ENCODE measurements at regions not wholly inside any gene's neighbourhood (a gene's known extent, or its start where the extent isn't known, plus 50 kb on each side); places are given as distances from the start of the nearest gene placed in this dataset.
A peak's percentile ranks its signal among the peaks of the same experiment; 100 is the strongest.

DNA sequence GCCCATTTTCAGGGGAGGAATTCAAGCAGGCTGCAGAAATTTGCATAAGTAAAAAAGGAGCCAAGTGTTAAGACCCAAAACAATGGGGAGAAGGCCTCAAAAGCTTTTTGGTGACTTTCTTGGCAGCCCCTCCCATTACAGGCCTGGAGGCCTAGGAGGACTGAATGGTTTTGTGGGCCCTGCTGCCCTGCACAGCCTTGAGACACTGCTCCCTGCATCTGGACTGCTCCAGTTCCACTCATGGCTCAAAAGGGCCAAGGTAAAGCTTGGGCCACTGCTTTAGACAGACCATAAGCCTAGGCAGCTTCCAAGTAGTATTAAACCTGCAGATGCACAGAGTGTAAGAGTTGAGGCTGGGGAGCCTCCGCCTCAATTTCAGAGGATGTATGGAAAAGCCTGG lies 501.6 kb downstream of the MID1IP1 start:
- no peak for DNase-seq

- no peak for DNase-seq
Measured at GRCh38 chrX:39304746-39305145, 503.5 kb downstream of the MID1IP1 start.

DNA sequence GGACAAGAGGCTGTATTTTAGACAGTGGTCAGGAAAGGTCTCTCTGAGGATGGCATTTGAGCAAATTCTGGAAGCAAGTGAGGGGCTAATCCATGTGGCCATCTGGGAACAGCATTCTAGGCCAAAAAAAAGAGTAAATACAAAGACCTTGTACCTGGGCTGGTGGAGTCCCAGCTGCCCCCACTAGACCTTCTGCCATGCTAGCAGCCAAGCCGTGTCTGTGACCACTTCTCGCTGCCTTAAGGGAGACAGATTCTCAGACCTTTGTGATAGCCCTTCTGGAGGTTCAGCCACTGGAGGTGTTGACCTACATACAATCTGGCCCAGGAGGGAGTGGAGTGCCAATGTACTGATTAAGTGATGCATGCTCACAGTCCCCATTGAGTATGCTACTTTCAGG lies 506.2 kb downstream of the MID1IP1 start:
- no peak for DNase-seq

DNA sequence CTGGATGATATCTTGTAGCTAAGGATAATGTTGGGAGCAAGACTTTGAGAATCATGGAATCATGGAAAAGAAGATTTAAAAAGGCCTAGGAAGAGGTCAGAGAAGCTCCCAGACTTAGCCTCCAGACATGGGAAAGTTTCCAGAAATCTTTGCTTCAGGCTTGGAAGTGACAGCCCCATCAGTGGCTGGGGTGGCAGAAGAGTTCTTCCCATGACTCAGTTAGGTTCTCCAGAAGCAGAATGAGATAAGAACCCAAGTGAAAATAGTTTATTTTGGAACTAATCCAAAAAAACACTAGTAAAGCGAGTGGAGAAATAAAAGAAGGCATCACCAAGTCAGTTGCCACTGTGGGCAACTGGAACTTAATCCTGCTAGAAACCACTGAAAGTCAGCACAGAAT lies 506.9 kb downstream of the MID1IP1 start:
- no peak for DNase-seq

DNA sequence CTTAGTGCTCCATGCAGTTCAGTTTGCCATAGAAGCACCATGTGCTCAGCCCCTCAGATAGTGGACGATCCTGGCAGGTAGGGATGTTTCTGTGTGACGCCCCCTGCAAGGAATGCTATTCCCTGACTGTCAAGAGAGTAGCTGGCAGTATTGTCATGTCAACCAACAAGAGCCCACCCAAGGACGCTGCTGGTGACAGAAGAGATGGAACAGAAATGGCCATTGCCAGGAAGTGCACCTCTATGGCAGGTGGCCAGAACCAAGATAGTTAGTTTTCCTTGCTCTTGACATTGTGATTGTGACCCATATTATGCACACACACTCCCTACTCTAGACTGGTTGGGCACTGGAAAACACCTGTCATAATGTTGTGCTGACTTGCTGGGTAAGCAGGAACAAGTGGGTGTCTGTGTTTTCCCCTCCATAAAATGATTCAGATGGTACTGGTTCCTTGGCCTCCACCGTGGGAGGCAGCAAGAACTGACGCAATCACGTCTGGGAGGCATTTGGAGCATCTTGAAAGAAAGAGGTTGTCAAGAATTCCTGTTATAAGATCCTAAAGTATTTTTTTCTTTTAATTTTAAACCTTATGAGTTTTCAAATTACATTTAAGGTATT lies 507.9 kb downstream of the MID1IP1 start:
- peak; percentile 7 for DNase-seq

GRCh38 chrX:39309721-39310152 lies 508.5 kb downstream of the MID1IP1 start:
- DNase-seq, result peak; percentile 15

- no peak for DNase-seq
Measured at GRCh38 chrX:39310891-39311290, 509.6 kb downstream of the MID1IP1 start.

DNA sequence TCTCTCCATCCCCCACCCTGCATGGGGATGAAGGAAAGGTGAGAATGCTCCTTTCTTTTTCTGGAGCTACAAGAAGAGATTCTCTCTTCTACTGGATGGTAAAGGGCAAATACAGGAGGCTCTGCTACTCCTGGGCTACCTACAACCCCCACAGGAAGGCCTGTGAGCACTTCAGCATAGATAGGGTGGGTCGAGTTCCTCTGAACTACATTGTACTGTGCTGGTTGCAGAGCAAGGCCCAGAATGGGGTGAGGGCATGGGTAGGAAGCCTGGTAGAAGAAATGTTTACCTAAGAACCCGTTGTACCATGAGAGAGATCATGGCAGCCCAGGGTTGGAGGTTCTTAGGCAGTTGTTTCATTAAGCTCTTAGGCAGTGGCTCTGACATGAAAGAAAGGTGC lies 510.4 kb downstream of the MID1IP1 start:
- no peak for DNase-seq

DNA sequence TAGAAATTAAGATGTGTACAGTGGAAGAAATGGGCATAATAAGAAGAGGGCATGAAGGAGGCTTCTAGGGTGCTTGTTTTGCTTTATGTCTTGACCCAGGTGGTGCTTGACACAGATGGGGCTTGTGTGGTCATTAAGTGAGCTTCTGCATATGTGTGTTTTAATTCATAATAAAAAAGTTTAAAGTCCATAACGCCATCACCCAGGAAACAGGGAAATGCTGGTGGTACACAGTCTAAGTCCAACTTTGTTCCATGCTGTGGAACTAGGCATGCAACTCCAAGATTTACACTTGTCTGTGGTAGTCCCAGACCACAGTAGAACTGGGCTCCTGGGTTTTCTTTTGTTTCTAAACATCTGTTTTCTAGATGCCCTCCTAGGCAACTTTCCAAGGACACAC lies 511.9 kb downstream of the MID1IP1 start:
- DNase-seq, result no peak

DNA sequence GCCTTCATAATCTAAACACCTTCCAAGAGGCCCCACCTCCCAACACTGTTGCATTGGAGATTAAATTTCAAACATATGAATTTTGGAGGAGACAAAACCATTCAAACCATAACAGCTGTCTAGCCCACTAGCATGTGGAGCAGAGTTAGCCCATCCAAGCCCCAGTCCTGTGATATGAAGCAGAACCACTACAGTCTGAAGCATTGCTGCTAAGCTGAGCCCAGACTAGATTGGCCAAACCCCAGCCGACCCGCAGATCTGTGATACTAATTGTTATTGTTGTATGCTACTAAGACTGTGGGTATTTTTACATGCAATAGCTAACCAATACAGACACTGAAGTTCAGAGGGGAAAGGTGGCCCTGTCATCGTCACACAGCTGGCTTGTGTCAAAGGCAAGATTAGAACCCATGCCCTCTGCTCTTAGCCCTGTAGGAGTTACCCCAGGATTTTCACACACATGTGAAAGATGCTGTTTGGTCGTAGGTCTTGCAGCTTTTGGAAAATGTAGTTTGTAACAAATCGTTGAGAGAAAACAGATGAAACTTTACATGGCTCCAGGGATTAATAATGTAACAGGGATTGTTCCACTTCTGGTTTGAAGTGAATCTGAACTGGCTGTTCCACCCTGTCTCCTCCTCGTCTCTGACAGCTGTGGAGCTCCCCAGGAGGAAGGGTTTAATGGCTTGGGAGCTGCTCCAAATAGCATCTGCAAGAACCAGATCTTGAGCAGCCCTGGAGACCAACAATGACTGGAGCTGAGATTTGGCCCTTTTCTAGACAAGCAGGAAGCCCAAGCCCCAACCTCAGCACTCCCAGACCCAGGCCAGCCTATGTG lies 517.5 kb downstream of the MID1IP1 start:
- no peak for DNase-seq

GRCh38 chrX:39320165-39320564 lies 518.9 kb downstream of the MID1IP1 start:
- DNase-seq, result no peak

DNA sequence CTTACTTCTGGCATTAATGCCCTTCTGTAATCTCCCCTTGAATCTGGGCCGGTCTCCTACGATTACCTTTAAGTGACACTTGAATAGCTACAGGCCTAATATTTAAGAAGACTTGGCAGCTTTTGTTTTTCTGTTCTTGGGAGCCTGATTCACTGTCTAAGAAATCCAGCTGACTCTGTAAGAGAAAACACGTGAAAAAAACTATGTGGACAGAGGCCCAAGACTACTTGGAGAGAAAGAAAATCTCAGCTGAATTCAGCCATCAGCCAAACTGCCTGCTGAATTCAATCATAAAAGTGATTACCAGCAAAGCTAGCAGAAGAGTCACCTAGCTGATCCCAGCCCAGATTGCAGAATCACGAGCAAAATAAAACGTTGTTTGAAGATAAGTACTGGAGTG lies 521.2 kb downstream of the MID1IP1 start:
- no peak for DNase-seq

DNA sequence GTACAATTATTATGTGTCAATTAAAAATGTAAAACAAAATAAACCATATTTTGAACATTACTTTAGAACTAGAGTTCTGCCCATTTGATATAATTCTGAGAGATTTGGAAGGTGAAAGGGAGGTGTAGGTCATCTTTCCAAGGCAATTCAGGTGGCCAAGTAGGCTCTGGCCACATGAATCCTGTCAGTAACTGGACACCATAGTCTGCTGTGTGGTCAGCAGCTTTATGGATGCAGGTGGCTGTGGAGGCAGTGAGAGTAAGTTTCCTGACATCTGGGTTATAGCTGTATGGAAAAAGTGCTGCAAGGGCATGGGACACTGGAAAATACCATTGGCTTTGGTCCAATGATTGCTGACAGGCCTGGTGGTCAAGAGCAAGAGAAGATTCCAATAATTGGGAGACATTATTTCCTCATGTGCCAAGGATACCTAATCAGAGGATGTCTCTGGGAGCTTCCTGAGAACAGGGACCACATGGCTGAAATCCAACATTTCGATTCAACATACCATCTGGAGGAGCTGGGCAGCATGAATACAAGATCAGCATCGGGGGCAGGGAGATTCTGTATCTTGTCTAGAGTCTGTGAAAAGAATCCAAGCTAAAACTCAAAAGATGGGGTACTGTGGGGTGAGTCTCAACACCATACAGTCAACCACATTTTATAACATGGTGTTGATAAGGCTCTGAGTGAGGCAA lies 523.1 kb downstream of the MID1IP1 start:
- no peak for DNase-seq

DNA sequence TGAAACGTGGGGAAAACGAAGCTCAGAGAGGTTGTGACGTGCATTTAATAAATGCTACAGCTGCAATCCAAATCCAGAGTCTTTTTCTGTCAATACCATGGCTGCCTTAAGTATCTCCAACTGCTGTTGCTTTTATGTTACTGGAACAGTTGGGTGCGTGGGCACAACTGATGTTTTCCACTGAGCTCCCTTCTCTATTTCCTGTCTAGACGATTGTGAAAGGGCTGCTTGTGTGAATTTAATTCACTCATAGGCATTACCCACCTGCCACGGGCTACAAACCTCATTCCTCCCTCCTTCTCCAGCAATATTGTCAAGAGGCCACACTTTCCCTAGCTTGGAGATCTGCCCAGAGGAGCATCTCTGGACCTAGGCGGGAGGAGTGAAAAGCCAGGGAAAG lies 526.0 kb downstream of the MID1IP1 start:
- no peak for DNase-seq

GRCh38 chrX:39327705-39328104 lies 526.4 kb downstream of the MID1IP1 start:
- DNase-seq, result no peak

- DNase-seq, result no peak
Measured at GRCh38 chrX:39328661-39329060, 527.4 kb downstream of the MID1IP1 start.

GRCh38 chrX:39331082-39331704 lies 529.9 kb downstream of the MID1IP1 start:
- DNase-seq, result no peak

DNA sequence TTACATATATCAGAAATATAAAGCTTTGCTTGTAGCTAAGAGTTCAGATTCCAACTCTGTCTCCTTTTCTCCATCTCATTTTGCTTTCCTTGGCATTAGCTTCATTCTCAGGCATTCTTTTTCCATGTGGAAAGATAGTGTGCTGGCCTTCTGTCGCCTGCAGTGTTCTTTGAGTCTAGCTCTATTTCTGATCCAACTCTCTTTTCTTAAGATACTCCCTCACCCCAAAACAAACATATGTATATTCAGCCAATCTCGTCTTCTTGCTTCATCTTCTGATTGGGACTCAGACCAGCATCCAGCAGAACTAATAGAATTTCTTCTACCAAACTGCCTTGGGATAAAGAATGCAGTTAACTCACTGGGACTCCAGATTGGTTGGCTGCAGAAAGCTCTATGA lies 532.2 kb downstream of the MID1IP1 start:
- DNase-seq, result no peak

GRCh38 chrX:39335513-39336235 lies 534.4 kb downstream of the MID1IP1 start:
- no peak for DNase-seq

DNA sequence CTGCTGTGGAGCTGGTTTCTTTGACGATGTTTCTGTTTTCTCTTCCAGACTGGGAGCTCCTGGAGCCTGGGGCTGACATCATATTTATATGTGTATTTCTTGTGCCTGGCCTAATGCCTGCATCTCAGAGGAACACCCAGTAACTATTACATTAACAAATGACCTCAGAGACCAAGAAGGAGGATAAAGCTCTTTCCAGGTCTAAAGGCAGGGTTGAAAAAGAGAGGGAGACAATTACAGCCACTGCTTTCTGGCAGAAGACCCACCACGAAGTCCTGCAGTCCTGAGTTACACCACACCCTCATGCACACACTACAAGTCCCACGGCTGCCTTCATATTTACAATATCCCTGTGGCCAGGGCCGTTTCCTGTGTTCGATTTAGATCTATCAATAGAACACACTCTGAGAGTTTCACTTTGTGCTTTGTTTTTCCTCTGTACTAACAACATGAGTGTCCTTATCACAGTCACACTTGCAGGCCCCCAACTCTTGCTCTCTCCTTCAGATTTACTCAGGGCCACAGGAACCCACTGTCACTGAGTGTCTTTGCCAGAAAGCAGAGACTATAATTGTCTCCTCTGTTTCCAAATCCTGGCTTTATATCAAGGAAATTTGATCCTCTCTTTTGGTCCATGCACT lies 535.5 kb downstream of the MID1IP1 start:
- no peak for DNase-seq

DNA sequence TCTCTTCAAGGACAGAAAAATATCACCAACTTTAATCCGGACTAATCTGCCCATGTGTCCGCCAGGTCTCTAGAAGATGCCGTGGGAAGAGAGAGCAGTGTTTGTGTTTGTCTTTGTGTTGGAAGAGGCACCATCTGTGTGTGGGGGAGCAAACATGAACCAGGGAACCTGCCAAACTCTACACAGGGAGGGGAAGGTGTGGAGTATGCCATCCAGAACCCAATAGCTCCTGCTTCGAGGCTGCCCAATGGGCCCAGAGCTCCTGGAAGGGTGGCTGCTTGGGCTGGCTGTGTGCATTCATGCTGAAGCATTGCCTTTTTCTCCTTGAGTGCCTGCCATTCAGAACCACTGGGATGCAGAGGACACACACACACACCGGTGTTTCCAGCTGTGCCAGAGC lies 536.2 kb downstream of the MID1IP1 start:
- no peak for DNase-seq

GRCh38 chrX:39338583-39338982 lies 537.3 kb downstream of the MID1IP1 start:
- DNase-seq, result no peak

All from T-helper 9 cell (primary cell).